ENCODE measurements at regions not wholly inside any gene's neighbourhood (a gene's known extent, or its start where the extent isn't known, plus 50 kb on each side); places are given as distances from the start of the nearest gene placed in this dataset.
"Not testable (repeated sequence)": the region's sequence is repeated elsewhere in the genome, so short reads cannot be mapped to it uniquely, and the experiment has no call there.

DNA sequence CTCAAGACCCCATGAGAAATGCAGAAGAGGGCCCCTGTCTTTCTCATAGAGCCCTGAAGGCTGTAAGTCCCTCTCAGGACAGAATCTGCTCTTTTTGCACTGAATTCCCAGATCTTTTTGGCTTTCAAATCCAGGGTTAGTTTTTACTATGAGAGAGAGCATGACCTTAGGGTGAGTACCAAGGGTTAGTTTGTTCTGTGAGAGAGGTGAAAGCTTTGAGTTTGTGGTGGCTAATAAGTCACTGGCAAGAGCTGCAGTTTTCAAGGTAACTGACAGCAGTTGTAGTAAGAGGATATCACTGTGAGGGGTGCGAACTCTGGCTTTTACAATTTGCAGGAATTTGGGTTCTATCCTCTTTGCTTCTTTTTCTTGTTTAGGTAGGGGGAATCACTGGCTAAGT lies 248.4 kb upstream of the KCNH7 start:
- FAIRE-seq: no peak
- CTCF ChIA-PET: no interaction called here
- H3K4me2 ChIP-seq: no peak overlapping the region
- ATAC-seq: no peak
- no peak for DNase-seq (ENCODE audit: low read depth in 1 of 2, low spot score in 1 of 2)
- no peak overlapping the region for H3K4me3 ChIP-seq
- H3K27ac ChIP-seq: no peak overlapping the region
- H3K4me1 ChIP-seq: no peaks in the 10 kb centered on the region
- TF ChIP-seq CHD4 (IDR thresholded peaks at IDR 0.05; ENCODE audit: borderline replicate concordance) (no peak), FOXS1 (CRISPR knock-in tag; IDR thresholded peaks at IDR 0.05) (no peak), POLR2AphosphoS2 (conservative IDR thresholded peaks at IDR 0.05; ENCODE audit: low read length) (no peak), CTCF (IDR thresholded peaks at IDR 0.05) (no peak), BHLHE40 (IDR thresholded peaks at IDR 0.05; ENCODE audit: low read depth, low read length) (no peak), RCOR1 (IDR thresholded peaks at IDR 0.05; ENCODE audit: low read depth, low read length) (no peak), ESRRA (IDR thresholded peaks at IDR 0.05; ENCODE audit: borderline replicate concordance, low read length) (no peak), CBX2 (IDR thresholded peaks at IDR 0.05; ENCODE audit: borderline replicate concordance, low read depth) (no peak), TP53 (CRISPR knock-in tag; IDR thresholded peaks at IDR 0.05) (no peak), CBX8 (IDR thresholded peaks at IDR 0.05) (no peak), HEYL (CRISPR knock-in tag; IDR thresholded peaks at IDR 0.05) (no peak), FOSB (CRISPR knock-in tag; IDR thresholded peaks at IDR 0.05) (no peak), GATA3 (IDR thresholded peaks at IDR 0.05; ENCODE audit: borderline replicate concordance) (no peak), RFX5 (IDR thresholded peaks at IDR 0.05) (no peak), RAD21 (conservative IDR thresholded peaks at IDR 0.05 in 1 of 2, IDR thresholded peaks at IDR 0.05 in 1 of 2) (no peak), CHD2 (IDR thresholded peaks at IDR 0.05; ENCODE audit: low read length, partially characterized antibody) (no peak)
- TF ChIP-seq, protein P1, sequence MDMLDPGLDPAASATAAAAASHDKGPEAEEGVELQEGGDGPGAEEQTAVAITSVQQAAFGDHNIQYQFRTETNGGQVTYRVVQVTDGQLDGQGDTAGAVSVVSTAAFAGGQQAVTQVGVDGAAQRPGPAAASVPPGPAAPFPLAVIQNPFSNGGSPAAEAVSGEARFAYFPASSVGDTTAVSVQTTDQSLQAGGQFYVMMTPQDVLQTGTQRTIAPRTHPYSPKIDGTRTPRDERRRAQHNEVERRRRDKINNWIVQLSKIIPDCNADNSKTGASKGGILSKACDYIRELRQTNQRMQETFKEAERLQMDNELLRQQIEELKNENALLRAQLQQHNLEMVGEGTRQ (IDR thresholded peaks at IDR 0.05): no peak
- WGBS (ENCODE audit: missing lambda C conversion rate): 48% methylated on average over 1 of the region's 1 CpG
- H3K9me3 ChIP-seq: no peaks in the 10 kb centered on the region
- POLR2A ChIA-PET: no interaction called here

DNA sequence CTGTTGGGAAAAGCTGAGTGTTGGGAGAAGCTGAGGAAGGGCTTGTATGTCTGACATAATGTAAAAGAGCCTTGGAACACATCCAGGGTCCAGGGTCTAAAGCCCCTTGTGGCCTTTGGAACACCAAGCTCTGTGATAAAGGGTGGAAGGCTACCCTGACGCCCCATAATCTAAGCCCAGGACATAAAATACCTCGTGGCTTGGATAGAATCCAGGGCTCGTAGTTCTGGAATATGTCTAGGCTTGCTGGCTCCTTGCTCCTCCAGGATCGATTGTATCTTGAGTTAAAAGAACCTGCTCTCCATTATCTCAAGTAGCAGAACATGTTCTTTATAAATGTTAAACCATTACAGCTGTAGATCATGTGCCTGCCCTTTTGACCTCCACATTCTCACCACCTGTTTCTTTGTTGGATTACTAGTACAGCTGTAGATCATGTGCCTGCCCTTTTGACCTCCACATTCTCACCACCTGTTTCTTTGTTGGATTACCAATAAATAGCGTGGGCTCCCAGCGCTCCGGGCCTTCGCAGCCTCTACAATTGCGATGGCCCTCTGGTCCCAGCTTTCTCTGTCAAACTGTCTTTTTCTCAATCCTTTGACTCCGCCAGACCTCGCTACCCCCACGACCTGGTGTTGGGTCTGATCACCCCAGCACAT lies 246.9 kb upstream of the KCNH7 start:
- DNase-seq (ENCODE audit: low read depth in 1 of 2, low spot score in 1 of 2); ATAC-seq; POLR2A ChIA-PET; H3K9me3 ChIP-seq; CTCF ChIA-PET; H3K4me1 ChIP-seq; H3K4me2 ChIP-seq; FAIRE-seq; H3K4me3 ChIP-seq; H3K27ac ChIP-seq: not testable (repeated sequence)
- 46% methylated on average over 12 of the region's 12 CpGs for WGBS (ENCODE audit: missing lambda C conversion rate)

- DNase-seq (ENCODE audit: low read depth in 1 of 2, low spot score in 1 of 2): no peak
- no peak for FAIRE-seq
- no peak for TF ChIP-seq ELK1 (IDR thresholded peaks at IDR 0.05; ENCODE audit: low read depth, low read length)
- TF ChIP-seq GATA3 (IDR thresholded peaks at IDR 0.05; ENCODE audit: borderline replicate concordance): no peak
- no peak for TF ChIP-seq CHD2 (IDR thresholded peaks at IDR 0.05; ENCODE audit: low read length, partially characterized antibody)
- TF ChIP-seq TFCP2L1 (CRISPR knock-in tag; IDR thresholded peaks at IDR 0.05): no peak
- no peak for TF ChIP-seq HOXB13 (CRISPR knock-in tag; IDR thresholded peaks at IDR 0.05; ENCODE audit: low read depth)
- ATAC-seq: no peak
- H3K4me2 ChIP-seq: no peak overlapping the region
- H3K4me3 ChIP-seq: no peak overlapping the region
- CTCF ChIA-PET: interaction anchor here (0.6 kb wide), 1 partner anchor 25 kb away, joined by 3 read pairs; no protein-coding TSS in a partner anchor
- no peaks in the 10 kb centered on the region for H3K9me3 ChIP-seq
- POLR2A ChIA-PET: no interaction called here
- H3K27ac ChIP-seq: no peak overlapping the region
- H3K4me1 ChIP-seq: no peaks in the 10 kb centered on the region
These were observed 243.2 kb upstream of the KCNH7 start for GRCh38 chr2:163081754-163082153.

All from A549 (cell line).